ENCODE measurements at regions not wholly inside any gene's neighbourhood (a gene's known extent, or its start where the extent isn't known, plus 50 kb on each side); places are given as distances from the start of the nearest gene placed in this dataset.

DNA sequence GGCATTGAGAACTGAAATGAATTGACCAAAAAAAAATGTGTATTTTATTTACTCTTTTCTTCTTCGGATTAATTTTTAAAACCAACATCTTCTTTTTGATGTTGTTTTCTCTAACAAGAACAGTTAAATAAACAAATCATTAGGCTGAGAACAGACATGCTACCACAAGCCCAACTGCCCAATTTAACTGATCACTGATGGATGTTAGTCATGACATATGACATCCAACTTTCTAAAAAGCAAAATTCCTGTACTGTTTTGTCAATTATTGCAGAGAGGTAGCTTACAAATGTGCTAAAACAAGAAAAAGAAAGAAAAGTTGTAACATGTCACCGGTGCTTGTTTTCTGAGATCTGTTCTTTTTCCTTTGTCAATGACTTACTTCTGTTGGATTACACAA lies 232.1 kb downstream of the C11orf87 start:
- TF ChIP-seq POLR2AphosphoS5 (IDR thresholded peaks at IDR 0.05; ENCODE audit: low read depth, low read length) (no peak), TCF7L2 (IDR thresholded peaks at IDR 0.05; ENCODE audit: low read depth, low read length) (no peak)
- TF ChIP-seq, protein P1, sequence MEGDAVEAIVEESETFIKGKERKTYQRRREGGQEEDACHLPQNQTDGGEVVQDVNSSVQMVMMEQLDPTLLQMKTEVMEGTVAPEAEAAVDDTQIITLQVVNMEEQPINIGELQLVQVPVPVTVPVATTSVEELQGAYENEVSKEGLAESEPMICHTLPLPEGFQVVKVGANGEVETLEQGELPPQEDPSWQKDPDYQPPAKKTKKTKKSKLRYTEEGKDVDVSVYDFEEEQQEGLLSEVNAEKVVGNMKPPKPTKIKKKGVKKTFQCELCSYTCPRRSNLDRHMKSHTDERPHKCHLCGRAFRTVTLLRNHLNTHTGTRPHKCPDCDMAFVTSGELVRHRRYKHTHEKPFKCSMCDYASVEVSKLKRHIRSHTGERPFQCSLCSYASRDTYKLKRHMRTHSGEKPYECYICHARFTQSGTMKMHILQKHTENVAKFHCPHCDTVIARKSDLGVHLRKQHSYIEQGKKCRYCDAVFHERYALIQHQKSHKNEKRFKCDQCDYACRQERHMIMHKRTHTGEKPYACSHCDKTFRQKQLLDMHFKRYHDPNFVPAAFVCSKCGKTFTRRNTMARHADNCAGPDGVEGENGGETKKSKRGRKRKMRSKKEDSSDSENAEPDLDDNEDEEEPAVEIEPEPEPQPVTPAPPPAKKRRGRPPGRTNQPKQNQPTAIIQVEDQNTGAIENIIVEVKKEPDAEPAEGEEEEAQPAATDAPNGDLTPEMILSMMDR (IDR thresholded peaks at IDR 0.05) = no peak

Data from Panc1 (cell line).